A673 (cell line): ENCODE measurements at regions not wholly inside any gene's neighbourhood (a gene's known extent, or its start where the extent isn't known, plus 50 kb on each side); places are given as distances from the start of the nearest gene placed in this dataset.
A peak's percentile ranks its signal among the peaks of the same experiment; 100 is the strongest.

Source experiments
- BruUV-seq: library from RNA; stranded (reverse); fragments of 400-500 nt; replicated peaks from 2 replicates; lab custom pipeline; 2021; lab: Mats Ljungman, UMichigan
- CTCF ChIA-PET: fragments of 300-600 bp; sonication (Branson Sonifier 250); formaldehyde crosslinking; loops from one replicate; lab custom pipeline; 2022; ENCODE audit warnings: antibody characterized with exemption; lab: Charles Lee
- POLR2A ChIA-PET: fragments of 300-600 bp; sonication (Branson Sonifier 250); formaldehyde crosslinking; loops from one replicate; lab custom pipeline; 2022; ENCODE audit warnings: antibody characterized with exemption; ENCODE audit not compliant: low non-redundant PET; lab: Charles Lee
- DNase-seq: peaks from one replicate; pipeline ENCODE4 v3.0.0-alpha.2; 2015; ENCODE audit warnings: low spot score
- H3K27ac ChIP-seq: fragments of 200-600 bp; sonication (generic); 2 replicates; pipeline ENCODE4 v1.5.1; 2016; ENCODE audit warnings: mixed run types, low read depth, mild to moderate bottlenecking, mixed read lengths, antibody characterized with exemption, low read length; ENCODE audit not compliant: poor library complexity, severe bottlenecking
- H3K27me3 ChIP-seq: fragments of 200-600 bp; sonication (generic); replicated peaks from 2 replicates; pipeline ENCODE4 v1.6.1; 2017; ENCODE audit warnings: mixed run types, low read depth, mild to moderate bottlenecking, mixed read lengths, antibody characterized with exemption, low read length; ENCODE audit not compliant: insufficient read depth, poor library complexity
- H3K36me3 ChIP-seq: fragments of 200-600 bp; sonication (generic); 2 replicates; pipeline ENCODE4 v1.6.1; 2016; ENCODE audit warnings: mixed run types, mild to moderate bottlenecking, mixed read lengths, antibody characterized with exemption, low read length; ENCODE audit not compliant: insufficient read depth, poor library complexity, severe bottlenecking
- H3K4me1 ChIP-seq: fragments of 200-600 bp; sonication (generic); 2 replicates; pipeline ENCODE4 v1.6.1; 2017; ENCODE audit warnings: mixed run types, mild to moderate bottlenecking, mixed read lengths, antibody characterized with exemption, low read length; ENCODE audit not compliant: insufficient read depth, poor library complexity, severe bottlenecking
- H3K4me3 ChIP-seq: fragments of 200-600 bp; sonication (generic); 2 replicates; pipeline ENCODE4 v1.5.1; 2016; ENCODE audit warnings: low read depth, mixed run types, mild to moderate bottlenecking, mixed read lengths, low read length; ENCODE audit not compliant: poor library complexity, severe bottlenecking
- H3K9me3 ChIP-seq: fragments of 200-600 bp; sonication (generic); 2 replicates; pipeline ENCODE4 v1.6.1; 2016; ENCODE audit warnings: mixed run types, low read depth, mild to moderate bottlenecking, mixed read lengths, antibody characterized with exemption, low read length; ENCODE audit not compliant: poor library complexity, severe bottlenecking
- CTCF ChIP-seq: fragments of 300-800, 200-600 bp; sonication (generic); conservative IDR thresholded peaks from 2 replicates; pipeline ENCODE4 v1.5.1; 2017; ENCODE audit warnings: low read depth, mild to moderate bottlenecking, antibody characterized with exemption, low read length, moderate library complexity, mixed read lengths
- EZH2 ChIP-seq: fragments of 200-600 bp; sonication (generic); IDR thresholded peaks from 2 replicates; pipeline ENCODE4 v1.6.1; 2017; ENCODE audit warnings: borderline replicate concordance, low read depth, mild to moderate bottlenecking, mixed read lengths, antibody characterized with exemption, low read length; ENCODE audit not compliant: poor library complexity, severe bottlenecking
- intact Hi-C: fragments of 100-400 bp; cut with micrococcal nuclease; formaldehyde crosslinking; loops from one replicate; pipeline ENCODE4 v1.10.0; 2022; ENCODE audit not compliant: unreplicated experiment

- no peak for TF ChIP-seq CTCF
- no peak for TF ChIP-seq EZH2
- Histone ChIP-seq H3K4me1 (no peaks in the 10 kb centered on the region), H3K4me3 (no peak overlapping the region), H3K27me3 (no peaks in the 10 kb centered on the region), H3K27ac (peak overlapping the region; percentile 30), H3K36me3 (peaks cover 2% of the 10 kb centered on the region), H3K9me3 (no peaks in the 10 kb centered on the region)
- CTCF ChIA-PET: no interaction called here
- DNase-seq: no peak
- intact Hi-C loops: no loop called here
- no TSS peak for BruUV-seq
- POLR2A ChIA-PET: no interaction called here
Observed at GRCh38 chr16:85195271-85195647, 83.0 kb upstream of the CIBAR2 start.

GRCh38 chr16:85195900-85196772 lies 83.9 kb upstream of the CIBAR2 start:
- Histone ChIP-seq H3K4me1 (no peaks in the 10 kb centered on the region), H3K36me3 (no peaks in the 10 kb centered on the region), H3K27ac (peak overlapping the region; percentile 10), H3K27me3 (no peaks in the 10 kb centered on the region), H3K4me3 (no peak overlapping the region), H3K9me3 (no peaks in the 10 kb centered on the region)
- ChIA-PET POLR2A (no interaction called here), CTCF (no interaction called here)
- BruUV-seq: no TSS peak
- intact Hi-C loops: no loop called here
- no peak for DNase-seq
- TF ChIP-seq EZH2: no peak
- no peak for TF ChIP-seq CTCF

- Histone ChIP-seq H3K4me3 (no peak overlapping the region), H3K27ac (no peak overlapping the region), H3K4me1 (no peaks in the 10 kb centered on the region), H3K27me3 (no peaks in the 10 kb centered on the region), H3K9me3 (no peaks in the 10 kb centered on the region), H3K36me3 (no peaks in the 10 kb centered on the region)
- TF ChIP-seq CTCF (no peak), EZH2 (no peak)
- no peak for DNase-seq
- CTCF ChIA-PET: no interaction called here
- intact Hi-C loops: no loop called here
- BruUV-seq: no TSS peak
- POLR2A ChIA-PET: no interaction called here
Observed at GRCh38 chr16:85196976-85197375, 84.7 kb upstream of the CIBAR2 start.
